Colonic mucosa (tissue), 4 donors: ENCODE measurements at regions not wholly inside any gene's neighbourhood (a gene's known extent, or its start where the extent isn't known, plus 50 kb on each side); places are given as distances from the start of the nearest gene placed in this dataset.

Experiments used
- DNase-seq: peaks from one replicate; pipeline ENCODE4 v3.0.0-alpha.2; 2020
- H3K27ac ChIP-seq: fragments of 200-600 bp; one replicate; pipeline ENCODE4 v1.8.0; 2021
- H3K27me3 ChIP-seq: fragments of 200-600 bp; one replicate; pipeline ENCODE4 v1.8.0; 2021
- H3K36me3 ChIP-seq: fragments of 200-600 bp; one replicate; pipeline ENCODE4 v1.8.0; 2021
- H3K4me1 ChIP-seq: fragments of 200-600 bp; one replicate; pipeline ENCODE4 v1.8.0; 2021; ENCODE audit warnings: mild to moderate bottlenecking
- H3K4me3 ChIP-seq: fragments of 200-600 bp; one replicate; pipeline ENCODE4 v1.8.0; 2021
- H3K9ac ChIP-seq, 2 donors: one replicate each; pipeline ENCODE4 v1.7.0; 2013; ENCODE audit warnings: control low read depth in 2 of 2, low read depth in 2 of 2, low read length in 2 of 2
- H3K9me3 ChIP-seq: fragments of 200-600 bp; one replicate; pipeline ENCODE4 v1.8.0; 2021
- intact Hi-C: fragments of 100-400 bp; cut with DNase I; formaldehyde crosslinking; loops from one replicate; pipeline ENCODE4 v1.14.1; 2022
- TF ChIP-seq, protein P1 (sequence below): fragments of 200-600 bp; IDR thresholded peaks from one replicate; pipeline ENCODE4 v1.8.0; 2022; ENCODE audit warnings: antibody characterized with exemption, mild to moderate bottlenecking
- donor health status: healthy.
- donor health status: DM: no; HTN: no; CAD: no.
- donor health status: DM: no; HTN: no; CAD: no.

DNA sequence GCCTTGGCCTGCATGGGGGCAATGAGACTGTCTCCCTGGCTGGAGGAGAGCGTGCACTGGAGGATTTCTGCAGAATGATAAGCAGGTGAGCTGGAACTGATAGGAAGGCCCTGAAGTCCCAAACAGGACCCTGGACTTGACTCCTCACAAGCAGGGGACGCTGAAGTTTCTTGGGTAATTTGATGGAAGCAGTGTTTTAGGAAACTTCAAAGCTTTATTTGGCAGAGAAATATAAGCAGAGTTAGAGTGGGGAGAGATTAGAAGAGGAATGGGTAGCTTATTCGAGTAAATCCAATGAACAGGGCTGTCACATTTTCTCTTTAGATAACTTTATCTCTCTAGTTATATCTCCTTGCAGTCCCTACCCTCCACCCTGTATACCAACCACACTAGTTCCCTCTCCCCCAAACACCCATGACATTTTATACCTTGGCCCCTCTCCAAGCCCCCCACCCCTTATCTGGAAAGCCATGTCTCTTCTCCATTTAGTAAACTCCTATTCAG is 73.6 kb upstream of the IGFBP5 start:
- TF ChIP-seq, protein P1, sequence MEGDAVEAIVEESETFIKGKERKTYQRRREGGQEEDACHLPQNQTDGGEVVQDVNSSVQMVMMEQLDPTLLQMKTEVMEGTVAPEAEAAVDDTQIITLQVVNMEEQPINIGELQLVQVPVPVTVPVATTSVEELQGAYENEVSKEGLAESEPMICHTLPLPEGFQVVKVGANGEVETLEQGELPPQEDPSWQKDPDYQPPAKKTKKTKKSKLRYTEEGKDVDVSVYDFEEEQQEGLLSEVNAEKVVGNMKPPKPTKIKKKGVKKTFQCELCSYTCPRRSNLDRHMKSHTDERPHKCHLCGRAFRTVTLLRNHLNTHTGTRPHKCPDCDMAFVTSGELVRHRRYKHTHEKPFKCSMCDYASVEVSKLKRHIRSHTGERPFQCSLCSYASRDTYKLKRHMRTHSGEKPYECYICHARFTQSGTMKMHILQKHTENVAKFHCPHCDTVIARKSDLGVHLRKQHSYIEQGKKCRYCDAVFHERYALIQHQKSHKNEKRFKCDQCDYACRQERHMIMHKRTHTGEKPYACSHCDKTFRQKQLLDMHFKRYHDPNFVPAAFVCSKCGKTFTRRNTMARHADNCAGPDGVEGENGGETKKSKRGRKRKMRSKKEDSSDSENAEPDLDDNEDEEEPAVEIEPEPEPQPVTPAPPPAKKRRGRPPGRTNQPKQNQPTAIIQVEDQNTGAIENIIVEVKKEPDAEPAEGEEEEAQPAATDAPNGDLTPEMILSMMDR: no peak
- intact Hi-C loops: no loop called here

GRCh38 chr2:216765761-216766262 is 70.5 kb upstream of the IGFBP5 start:
- no peaks in the 10 kb centered on the region for H3K27me3 ChIP-seq
- no peaks in the 10 kb centered on the region for H3K36me3 ChIP-seq
- no peak for DNase-seq
- intact Hi-C loops: no loop called here
- H3K4me3 ChIP-seq: no peak overlapping the region
- H3K9ac ChIP-seq: no peak overlapping the region
- H3K9me3 ChIP-seq: no peaks in the 10 kb centered on the region
- no peaks in the 10 kb centered on the region for H3K4me1 ChIP-seq
- H3K27ac ChIP-seq: no peak overlapping the region
- TF ChIP-seq, protein P1: no peak

More for the DNA sequence above, 73.6 kb upstream of the IGFBP5 start:
- Histone ChIP-seq H3K36me3 (no peaks in the 10 kb centered on the region), H3K9me3 (no peaks in the 10 kb centered on the region), H3K4me1 (no peaks in the 10 kb centered on the region), H3K27me3 (no peaks in the 10 kb centered on the region), H3K4me3 (no peak overlapping the region), H3K27ac (no peak overlapping the region), H3K9ac (no peak overlapping the region)
- DNase-seq: no peak

DNA sequence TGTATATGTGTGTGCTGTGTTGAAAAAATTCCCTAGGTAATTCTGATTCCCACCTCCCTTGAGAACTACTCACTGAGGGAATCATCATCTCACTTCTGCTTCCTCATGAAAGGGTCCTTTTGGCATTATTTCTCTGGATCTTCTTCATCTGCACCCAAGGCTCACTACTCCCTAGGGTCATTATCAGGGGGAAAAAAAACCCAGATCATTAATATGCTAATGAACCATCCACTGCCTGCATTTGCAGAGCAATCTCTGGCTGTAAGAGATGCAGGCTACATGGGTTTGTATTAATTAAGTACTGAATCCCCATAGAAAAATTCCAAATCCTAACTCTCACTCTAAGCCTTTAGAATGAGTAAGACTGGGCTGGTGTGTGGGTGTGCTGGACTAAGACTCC is 68.0 kb upstream of the IGFBP5 start:
- TF ChIP-seq, protein P1: no peak
- Histone ChIP-seq H3K9me3 (no peaks in the 10 kb centered on the region), H3K27me3 (no peaks in the 10 kb centered on the region), H3K36me3 (no peaks in the 10 kb centered on the region), H3K4me1 (no peaks in the 10 kb centered on the region), H3K9ac (no peak overlapping the region), H3K27ac (no peak overlapping the region), H3K4me3 (no peak overlapping the region)
- DNase-seq: no peak
- intact Hi-C loops: no loop called here

- intact Hi-C loops: no loop called here
- H3K4me1 ChIP-seq: no peaks in the 10 kb centered on the region
- H3K9ac ChIP-seq: no peak overlapping the region
- no peaks in the 10 kb centered on the region for H3K9me3 ChIP-seq
- H3K27me3 ChIP-seq: no peaks in the 10 kb centered on the region
- TF ChIP-seq, protein P1: no peak
- no peak overlapping the region for H3K4me3 ChIP-seq
- DNase-seq: no peak
- no peaks in the 10 kb centered on the region for H3K36me3 ChIP-seq
- no peak overlapping the region for H3K27ac ChIP-seq
These were observed 66.5 kb upstream of the IGFBP5 start for GRCh38 chr2:216761809-216762208.

DNA sequence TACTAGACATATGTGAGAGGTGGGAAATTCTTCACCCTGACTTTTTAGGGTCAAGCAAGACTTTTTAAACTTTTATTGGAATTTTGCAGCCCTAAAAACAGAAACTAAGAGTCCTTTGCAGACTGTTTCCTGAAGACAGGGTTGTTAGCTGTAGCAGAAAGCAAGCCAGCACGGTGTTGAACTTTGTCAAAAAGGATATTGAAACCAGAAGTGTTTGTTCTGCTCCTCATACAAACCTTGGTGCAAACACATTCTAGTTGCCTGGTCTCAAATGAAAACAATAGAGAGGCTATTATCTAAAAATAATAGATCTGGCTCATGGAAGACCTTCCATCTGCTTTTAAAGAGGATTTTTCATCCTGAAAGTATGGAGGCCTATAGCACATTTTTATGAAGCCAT is 65.8 kb upstream of the IGFBP5 start:
- Histone ChIP-seq H3K4me1 (no peaks in the 10 kb centered on the region), H3K36me3 (no peaks in the 10 kb centered on the region), H3K9ac (no peak overlapping the region), H3K27ac (no peak overlapping the region), H3K27me3 (no peaks in the 10 kb centered on the region), H3K4me3 (no peak overlapping the region), H3K9me3 (no peaks in the 10 kb centered on the region)
- DNase-seq: no peak
- TF ChIP-seq, protein P1: no peak
- intact Hi-C loops: no loop called here
